GM18868 (cell line): ENCODE measurements at regions not wholly inside any gene's neighbourhood (a gene's known extent, or its start where the extent isn't known, plus 50 kb on each side); places are given as distances from the start of the nearest gene placed in this dataset.

Source experiments
- ATAC-seq: cut with Tn5 transposase; IDR thresholded peaks from one replicate; pipeline ENCODE4 v1.9.1; 2021; ENCODE audit warnings: mild to moderate bottlenecking, moderate library complexity; ENCODE audit not compliant: unreplicated experiment

- no peak for ATAC-seq
These were observed 190.6 kb downstream of the CYLD start for GRCh38 chr16:50932348-50932935.

DNA sequence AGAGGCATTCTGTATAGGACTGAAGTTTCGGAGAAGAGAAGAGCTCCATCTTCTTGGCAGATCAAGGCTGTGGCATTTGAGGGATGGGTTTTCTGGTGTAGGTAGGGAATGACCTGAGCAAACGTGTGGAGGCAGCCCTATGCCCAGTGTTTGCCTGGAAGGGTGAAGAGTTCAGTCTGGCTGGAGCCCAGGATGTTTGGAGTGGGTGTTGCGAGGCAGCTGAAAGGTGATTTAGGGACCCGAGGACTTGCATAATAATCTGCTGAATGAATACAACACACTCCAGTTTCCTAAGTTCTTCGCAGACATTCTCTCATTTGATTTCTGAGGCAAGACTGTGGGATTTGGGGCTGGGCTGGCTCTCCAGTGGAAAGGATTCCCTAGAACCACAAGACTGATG is 186.2 kb downstream of the CYLD start:
- ATAC-seq, result no peak

DNA sequence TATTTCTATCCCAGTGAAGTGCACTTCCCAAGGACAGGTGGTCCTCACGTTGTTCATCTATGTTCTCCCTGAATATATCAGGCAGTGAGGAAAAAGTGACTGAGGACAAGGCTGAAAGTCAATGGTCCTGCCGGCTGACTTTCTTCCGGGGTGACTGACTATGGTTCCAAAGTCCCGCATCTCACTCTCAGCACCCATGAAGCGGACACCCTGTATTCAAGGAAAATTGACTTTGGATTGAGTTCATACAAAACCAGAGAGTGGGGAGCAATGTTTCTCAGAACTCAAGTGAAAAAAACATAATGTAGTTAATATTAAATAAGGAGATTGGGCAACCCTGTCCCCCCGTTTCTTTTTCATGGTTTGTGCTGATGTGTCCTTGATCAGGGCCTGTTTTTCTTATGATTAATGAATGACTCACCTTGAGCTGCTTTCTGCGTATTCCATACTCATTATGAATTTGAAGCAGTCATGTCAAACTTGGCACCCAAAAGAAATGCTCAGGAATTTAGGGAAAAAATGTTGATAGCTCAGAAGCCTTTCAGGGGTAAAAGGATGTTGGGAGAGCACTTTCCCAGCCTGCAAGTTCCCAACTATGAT is 184.0 kb downstream of the CYLD start:
- ATAC-seq, result no peak

- ATAC-seq, result no peak
These were observed 183.1 kb downstream of the CYLD start for GRCh38 chr16:50924759-50925545.

DNA sequence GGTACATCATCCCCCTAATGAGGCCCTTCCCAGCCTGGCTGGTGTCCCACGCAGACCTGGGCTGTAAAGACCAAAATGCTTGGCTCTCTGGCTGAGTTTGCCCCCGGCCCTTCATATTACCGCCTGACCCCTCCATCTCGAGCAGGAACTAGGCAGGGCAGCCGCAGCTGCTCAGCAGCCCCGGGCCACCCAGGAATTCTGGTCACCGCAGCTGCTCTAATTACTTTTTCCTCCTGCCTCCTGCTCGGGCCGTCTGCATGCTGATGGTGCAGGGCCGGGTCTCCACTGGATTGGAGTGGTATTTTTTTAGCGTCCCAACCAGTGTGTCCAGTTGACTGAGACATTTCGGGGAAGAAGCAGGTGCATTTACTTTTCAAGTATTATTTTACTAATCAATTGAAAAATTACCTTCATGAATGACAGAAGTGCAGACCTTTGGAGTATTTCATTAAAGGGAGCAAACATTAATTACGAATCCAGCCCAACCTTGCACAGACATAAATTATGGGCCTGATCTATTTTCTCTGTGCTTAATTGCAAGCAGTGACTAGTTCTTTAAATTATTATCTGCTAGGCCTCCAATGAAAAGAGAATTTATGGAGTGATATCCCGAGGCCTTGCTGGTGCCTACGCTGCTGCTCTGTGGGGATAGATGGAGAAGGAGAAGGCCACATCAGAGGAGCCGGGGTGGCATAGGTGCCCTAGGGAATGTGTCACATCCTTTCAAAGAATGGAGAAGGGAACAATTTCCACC is 176.2 kb downstream of the CYLD start:
- ATAC-seq, result no peak

DNA sequence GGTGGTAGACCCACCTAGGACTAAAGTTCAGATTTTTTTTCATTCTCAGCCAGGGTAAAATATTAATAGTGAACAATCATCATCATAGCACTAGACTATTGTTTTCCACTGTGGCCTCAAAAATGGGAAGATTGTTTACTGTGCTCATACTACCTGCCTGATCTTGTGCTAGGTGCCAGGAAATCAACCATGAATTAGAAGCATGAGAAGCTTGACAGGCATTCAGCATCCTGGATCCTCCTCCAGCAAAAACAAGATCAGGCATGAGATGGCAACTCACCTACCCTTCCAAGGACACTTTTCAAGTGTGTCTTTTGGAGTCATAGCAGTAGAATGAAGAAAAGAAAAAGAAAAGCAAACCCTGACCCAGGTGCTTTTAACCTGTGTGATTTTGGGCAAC is 174.2 kb downstream of the CYLD start:
- no peak for ATAC-seq

GRCh38 chr16:50915120-50915519 is 173.2 kb downstream of the CYLD start:
- no peak for ATAC-seq

DNA sequence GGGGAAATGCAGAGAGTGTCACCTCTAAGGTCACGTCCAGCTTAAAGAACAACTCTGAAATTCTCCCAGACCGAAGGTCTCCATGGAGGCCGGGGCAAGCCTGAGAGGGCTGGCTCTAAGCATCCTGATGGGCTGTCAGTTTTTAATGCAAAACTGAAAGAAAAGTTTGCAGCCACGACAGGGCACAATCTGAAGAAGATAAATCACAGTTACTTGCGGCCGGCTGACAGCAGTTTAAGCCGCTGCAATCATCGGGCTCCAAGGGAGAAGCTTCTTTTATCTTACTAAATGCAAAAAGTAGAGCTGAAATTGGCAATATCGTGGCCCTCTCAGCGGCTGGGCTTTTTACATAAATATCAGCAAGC is 168.8 kb downstream of the CYLD start:
- ATAC-seq, result no peak

DNA sequence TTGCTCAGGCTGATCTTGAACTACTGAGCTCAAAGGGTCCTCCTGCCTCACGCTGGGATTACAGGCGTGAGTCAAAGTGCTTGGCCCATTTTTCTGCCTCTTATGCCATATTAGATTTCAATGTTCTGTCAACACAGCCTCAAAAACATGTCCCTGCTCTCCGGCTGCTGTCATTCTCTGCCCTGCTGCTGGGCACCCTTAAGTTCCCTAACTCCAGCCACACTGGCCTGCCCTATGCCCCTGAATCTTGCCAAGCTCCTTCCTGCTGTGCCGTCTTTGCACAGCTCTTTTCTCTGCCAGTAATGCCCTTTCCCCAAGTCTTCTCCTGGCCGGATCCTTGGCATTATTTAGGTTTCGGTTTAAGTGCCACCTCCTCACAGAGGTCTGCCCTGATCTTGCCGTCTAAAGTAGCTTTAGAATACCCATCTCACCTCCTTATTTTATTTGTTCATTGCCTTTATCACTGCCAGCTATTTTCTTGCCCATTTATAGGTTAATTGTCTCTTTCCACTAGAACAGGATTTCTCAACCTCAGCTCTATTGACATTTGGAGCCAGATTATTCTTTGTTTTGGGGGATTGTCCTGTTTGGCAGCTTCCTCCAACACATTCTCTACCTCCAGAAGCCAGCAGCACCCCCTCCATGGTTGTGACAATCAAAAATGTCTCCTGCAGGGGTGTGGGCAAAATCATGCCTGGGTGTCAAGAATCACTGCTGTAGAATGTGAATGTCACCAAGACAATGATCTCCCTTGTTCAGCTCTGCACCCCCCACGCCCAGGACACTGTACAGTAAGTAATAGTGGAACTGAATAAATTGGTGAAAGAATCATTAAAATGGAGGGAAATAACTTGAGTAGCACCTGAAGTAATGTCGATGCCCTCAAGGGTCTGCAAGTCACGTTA is 168.2 kb downstream of the CYLD start:
- ATAC-seq, result no peak

GRCh38 chr16:50908468-50908867 is 166.6 kb downstream of the CYLD start:
- no peak for ATAC-seq

GRCh38 chr16:50906454-50906853 is 164.6 kb downstream of the CYLD start:
- ATAC-seq, result no peak

DNA sequence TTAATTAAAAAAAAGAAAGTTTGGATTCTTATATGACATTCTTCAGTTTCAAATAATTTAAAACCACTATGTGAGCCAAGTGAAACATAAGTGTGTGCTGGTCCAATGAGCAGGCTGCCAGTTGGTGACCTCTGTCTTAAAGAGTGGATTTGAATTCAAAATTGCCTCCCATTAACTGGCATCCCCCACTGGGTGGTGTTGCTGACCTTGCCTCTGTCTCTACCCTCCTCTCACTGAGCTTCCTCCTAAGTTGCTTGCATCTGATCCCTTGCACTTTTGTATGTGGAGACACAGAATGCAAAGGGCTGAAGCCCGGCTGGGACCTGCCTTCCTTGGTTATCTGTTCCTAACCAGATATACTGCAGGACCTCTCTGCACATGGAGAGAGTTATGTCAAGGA is 160.6 kb downstream of the CYLD start:
- ATAC-seq, result no peak

- no peak for ATAC-seq
These were observed 159.2 kb downstream of the CYLD start for GRCh38 chr16:50901062-50901461.

DNA sequence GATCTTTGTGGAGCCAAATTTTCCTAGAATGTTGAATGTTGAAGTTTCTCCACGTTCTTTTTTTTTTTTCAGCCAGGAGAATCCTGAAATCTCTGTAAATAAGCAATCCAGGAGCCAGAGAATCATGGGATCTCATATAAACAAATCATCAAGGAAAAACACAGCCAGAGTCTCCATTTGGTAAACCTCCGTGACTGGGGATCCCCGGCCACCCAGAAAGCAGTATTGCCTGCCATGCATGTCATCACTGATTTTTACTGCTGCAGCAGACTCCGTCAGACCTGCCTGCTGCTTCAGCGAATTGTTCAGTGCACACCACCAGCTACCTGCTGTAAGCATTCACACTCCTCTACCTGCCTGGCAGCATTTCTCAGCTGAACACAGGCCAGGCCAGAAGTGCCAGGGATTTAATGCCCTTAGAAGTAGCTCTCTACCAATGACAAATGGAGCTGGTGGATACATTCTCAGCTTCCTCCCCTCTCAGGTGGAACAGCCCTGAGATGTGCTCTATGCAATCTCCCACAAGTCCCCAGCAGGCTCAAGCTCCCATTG is 158.6 kb downstream of the CYLD start:
- no peak for ATAC-seq

- ATAC-seq, result no peak
These were observed 158.1 kb downstream of the CYLD start for GRCh38 chr16:50899951-50900350.

GRCh38 chr16:50889746-50890145 is 147.9 kb downstream of the CYLD start:
- ATAC-seq, result no peak

- no peak for ATAC-seq
These were observed 147.4 kb downstream of the CYLD start for GRCh38 chr16:50889276-50889675.

GRCh38 chr16:50888486-50889261 is 146.8 kb downstream of the CYLD start:
- ATAC-seq, result no peak

DNA sequence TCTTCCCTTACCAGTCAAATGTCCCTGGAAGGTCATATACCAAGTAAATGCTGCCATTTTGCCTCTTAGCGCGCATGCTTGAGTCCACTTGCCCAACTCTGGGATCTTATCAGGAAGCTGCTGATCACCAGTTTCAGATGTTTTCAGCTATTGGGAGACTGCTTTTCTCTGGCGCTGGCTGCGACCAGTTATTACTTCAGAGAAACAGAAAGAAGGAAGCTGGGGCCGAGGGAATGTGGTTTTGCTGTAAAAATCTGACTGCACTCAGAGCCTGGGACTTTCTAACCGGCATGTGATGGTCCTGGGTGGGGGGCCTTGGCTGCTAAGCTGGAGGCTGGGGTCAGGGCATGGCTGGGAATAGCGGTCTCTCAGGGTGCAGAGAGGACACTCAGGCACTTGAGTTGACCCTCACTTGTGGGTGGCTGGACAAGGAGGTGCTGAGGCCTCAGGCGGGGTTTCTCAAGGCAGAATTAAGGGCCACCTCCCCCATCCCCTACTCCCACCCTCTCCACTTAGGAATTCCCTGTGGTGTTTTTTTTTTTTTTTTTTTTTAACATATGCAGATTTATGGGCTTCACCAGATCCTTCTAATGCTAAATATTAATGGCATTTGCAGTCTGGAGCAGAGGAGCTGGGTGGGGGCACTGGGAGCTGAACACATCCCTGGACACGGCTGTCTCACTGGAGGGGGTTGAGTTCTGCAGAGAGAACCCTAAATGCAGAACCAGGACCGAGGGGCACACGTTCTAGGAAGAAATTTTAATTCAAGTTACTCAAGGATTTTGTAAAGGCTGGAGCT is 145.8 kb downstream of the CYLD start:
- no peak for ATAC-seq
